ENCODE measurements at regions not wholly inside any gene's neighbourhood (a gene's known extent, or its start where the extent isn't known, plus 50 kb on each side); places are given as distances from the start of the nearest gene placed in this dataset.

DNA sequence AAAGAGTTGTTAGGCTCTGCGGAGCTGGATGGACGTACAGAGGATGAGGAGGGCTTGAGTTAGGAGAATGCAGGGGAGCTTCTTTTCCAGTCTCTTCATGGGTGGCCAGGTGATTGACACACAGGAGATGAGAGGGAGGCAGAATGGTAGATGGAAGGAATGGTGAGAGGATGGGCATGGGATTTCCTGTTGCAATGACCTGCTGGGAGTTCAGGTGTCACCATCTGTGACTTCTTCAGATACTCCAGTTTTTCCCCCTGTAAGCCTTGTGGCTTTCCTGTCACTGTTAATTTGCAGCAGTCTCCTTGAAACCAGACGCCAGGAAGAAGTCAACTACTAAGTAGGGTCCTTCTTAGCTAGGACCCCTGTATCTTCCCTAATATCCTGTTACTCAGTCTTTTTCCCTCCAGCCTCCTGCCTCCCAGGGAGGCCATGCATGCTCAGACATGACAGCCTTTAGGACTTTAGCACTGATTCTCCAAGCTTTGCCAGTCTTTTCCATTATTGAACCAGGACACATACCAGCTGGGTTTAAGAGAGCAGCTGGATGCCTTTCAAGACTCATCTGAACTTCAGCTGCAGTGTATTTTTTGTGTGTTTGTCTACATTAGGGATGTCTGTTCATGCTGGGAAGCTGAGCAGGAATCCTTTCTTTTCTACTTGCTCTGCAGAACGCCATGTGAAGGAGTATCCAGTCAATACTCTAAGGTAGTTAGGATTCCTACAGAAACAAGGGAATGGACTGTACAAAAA is 67.2 kb upstream of the CD180 start:
- TF ChIP-seq CTCF (IDR thresholded peaks at IDR 0.05): no peak
- H3K4me1 Mint-ChIP-seq: no peaks in the 10 kb centered on the region
- H3K36me3 Mint-ChIP-seq (ENCODE audit: low read depth): no peaks in the 10 kb centered on the region
- H3K27ac Mint-ChIP-seq: no peak overlapping the region
- H3K27me3 Mint-ChIP-seq: no peaks in the 10 kb centered on the region
- ATAC-seq (ENCODE audit: low read depth) (no peak), DNase-seq (no peak)
- ChIA-PET CTCF (no interaction called here), POLR2A (no interaction called here)
- no peak overlapping the region for H3K4me3 Mint-ChIP-seq
- intact Hi-C loops (cut with micrococcal nuclease): no loop called here
- no peaks in the 10 kb centered on the region for H3K9me3 Mint-ChIP-seq

GRCh38 chr5:67262956-67263355 is 66.4 kb upstream of the CD180 start:
- intact Hi-C loops (cut with micrococcal nuclease): no loop called here
- no peaks in the 10 kb centered on the region for H3K4me1 Mint-ChIP-seq
- ChIA-PET CTCF (no interaction called here), POLR2A (no interaction called here)
- ATAC-seq (ENCODE audit: low read depth) (no peak), DNase-seq (no peak)
- no peaks in the 10 kb centered on the region for H3K27me3 Mint-ChIP-seq
- no peaks in the 10 kb centered on the region for H3K36me3 Mint-ChIP-seq (ENCODE audit: low read depth)
- no peaks in the 10 kb centered on the region for H3K9me3 Mint-ChIP-seq
- no peak overlapping the region for H3K4me3 Mint-ChIP-seq
- no peak overlapping the region for H3K27ac Mint-ChIP-seq
- no peak for TF ChIP-seq CTCF (IDR thresholded peaks at IDR 0.05)

DNA sequence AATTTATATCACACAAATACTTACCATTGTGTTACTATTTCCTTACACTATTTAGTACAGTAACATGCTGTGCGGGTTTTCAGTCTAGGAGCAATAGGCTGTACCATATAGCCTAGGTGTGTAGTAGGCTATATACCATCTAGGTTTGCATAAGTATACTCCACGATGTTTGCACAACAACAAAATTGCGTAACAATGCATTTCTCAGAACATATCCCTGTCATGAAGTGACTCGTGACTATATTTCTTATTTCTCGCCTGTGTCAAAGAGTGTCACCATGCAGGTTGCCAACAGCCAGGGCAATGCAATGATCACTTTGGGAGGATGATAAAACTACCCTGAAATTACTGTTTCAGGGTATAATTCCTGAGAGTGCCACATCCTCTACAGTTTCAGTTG is 65.6 kb upstream of the CD180 start:
- H3K27ac Mint-ChIP-seq: no peak overlapping the region
- POLR2A ChIA-PET: no interaction called here

DNA sequence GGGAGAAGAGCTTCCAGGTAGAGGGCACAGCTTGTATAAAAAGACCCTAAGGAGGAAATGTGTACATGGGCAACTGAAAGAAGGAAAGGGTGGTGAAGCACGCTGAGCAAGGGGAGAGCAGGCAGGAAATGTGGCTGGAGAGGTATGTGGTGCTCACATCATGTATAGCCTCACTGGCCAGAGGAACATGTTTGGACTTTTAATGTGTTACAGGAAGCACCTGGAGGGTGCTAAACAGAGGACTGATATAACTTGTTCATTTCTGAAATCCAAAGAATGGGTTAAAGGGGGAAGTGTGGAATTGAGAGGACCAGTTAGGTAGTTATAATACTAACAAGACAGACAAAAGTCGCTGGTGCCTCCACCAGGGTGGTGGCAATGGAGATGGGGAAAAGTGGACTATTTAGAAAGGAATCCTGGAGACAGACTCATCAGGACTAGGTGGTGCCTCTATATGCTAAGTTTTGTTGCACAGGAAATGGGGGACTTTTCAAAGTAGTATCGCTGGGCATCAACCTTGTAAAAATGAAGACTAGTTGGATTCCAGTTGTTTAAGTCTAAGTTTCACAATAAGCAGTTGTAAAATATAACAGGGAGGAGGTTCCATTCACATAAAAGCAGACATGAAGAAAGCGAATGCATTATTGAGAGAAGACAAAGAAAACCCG is 63.1 kb upstream of the CD180 start:
- no peaks in the 10 kb centered on the region for H3K4me1 Mint-ChIP-seq
- intact Hi-C loops (cut with micrococcal nuclease): no loop called here
- POLR2A ChIA-PET: no interaction called here

More for the DNA sequence above, 65.6 kb upstream of the CD180 start:
- no peak overlapping the region for H3K4me3 Mint-ChIP-seq
- no peak for TF ChIP-seq CTCF (IDR thresholded peaks at IDR 0.05)
- CTCF ChIA-PET: no interaction called here
- H3K36me3 Mint-ChIP-seq (ENCODE audit: low read depth): no peaks in the 10 kb centered on the region
- ATAC-seq (ENCODE audit: low read depth): no peak
- H3K4me1 Mint-ChIP-seq: no peaks in the 10 kb centered on the region
- no peaks in the 10 kb centered on the region for H3K9me3 Mint-ChIP-seq
- no peaks in the 10 kb centered on the region for H3K27me3 Mint-ChIP-seq
- intact Hi-C loops (cut with micrococcal nuclease): no loop called here
- DNase-seq: no peak

More for the DNA sequence above, 63.1 kb upstream of the CD180 start:
- Mint-ChIP-seq H3K27me3 (no peaks in the 10 kb centered on the region), H3K27ac (no peak overlapping the region), H3K36me3 (ENCODE audit: low read depth) (no peaks in the 10 kb centered on the region), H3K9me3 (no peaks in the 10 kb centered on the region), H3K4me3 (no peak overlapping the region)
- TF ChIP-seq CTCF (IDR thresholded peaks at IDR 0.05): no peak
- ATAC-seq (ENCODE audit: low read depth): no peak
- CTCF ChIA-PET: no interaction called here
- no peak for DNase-seq

Data from activated B cell treated with CpG ODN at 0.5 μM for 24 hours (primary cell).